ENCODE measurements at regions not wholly inside any gene's neighbourhood (a gene's known extent, or its start where the extent isn't known, plus 50 kb on each side); places are given as distances from the start of the nearest gene placed in this dataset.
"Not testable (repeated sequence)": the region's sequence is repeated elsewhere in the genome, so short reads cannot be mapped to it uniquely, and the experiment has no call there.

- DNase-seq (ENCODE audit: low read depth) = not testable (repeated sequence)
These were observed 814.8 kb upstream of the CITED2 start for GRCh38 chr6:140189263-140189662.

DNA sequence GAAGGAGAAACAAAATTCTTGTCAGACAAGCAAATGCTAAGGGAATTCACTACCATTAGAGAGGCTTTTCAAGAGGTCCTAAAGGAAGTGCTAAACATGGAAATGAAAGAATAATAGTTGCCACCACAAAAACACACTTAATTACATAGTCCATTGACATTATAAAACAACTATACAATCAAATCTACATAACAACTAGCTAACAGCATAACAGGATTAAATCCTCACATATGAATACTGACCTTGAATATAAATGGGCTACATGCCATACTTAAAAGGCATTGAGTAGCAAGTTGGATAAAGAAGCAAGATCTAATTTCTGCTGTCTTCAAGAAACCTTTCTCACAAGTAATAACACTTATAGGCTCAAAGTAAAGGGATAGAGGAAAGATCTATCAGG is 811.5 kb upstream of the CITED2 start:
- no peak for DNase-seq (ENCODE audit: low read depth)

- no peak for DNase-seq (ENCODE audit: low read depth)
These were observed 809.4 kb upstream of the CITED2 start for GRCh38 chr6:140183881-140184280.

- DNase-seq (ENCODE audit: low read depth) = no peak
These were observed 808.4 kb upstream of the CITED2 start for GRCh38 chr6:140182821-140183220.

DNA sequence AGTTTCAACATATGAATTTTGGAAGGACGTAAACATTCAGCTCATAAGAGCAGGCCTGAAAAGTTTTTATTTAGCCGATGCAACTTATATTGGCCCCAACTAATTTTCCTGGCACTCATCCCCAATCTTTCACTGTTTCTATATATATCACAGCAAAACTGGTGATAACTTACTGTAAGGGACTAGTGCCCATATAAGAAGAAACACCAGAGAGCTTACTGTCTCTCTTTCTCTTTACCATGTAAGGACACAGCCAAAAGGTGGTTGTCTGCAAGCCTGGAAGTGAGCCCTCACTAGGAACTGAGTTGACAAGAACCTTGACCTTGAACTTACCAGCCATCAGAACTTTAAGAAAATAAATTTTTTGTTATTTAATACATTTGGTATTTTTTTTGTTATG is 807.4 kb upstream of the CITED2 start:
- no peak for DNase-seq (ENCODE audit: low read depth)

- DNase-seq (ENCODE audit: low read depth) = no peak
These were observed 805.9 kb upstream of the CITED2 start for GRCh38 chr6:140180306-140180705.

GRCh38 chr6:140178935-140179334 is 804.5 kb upstream of the CITED2 start:
- DNase-seq (ENCODE audit: low read depth) = no peak

DNA sequence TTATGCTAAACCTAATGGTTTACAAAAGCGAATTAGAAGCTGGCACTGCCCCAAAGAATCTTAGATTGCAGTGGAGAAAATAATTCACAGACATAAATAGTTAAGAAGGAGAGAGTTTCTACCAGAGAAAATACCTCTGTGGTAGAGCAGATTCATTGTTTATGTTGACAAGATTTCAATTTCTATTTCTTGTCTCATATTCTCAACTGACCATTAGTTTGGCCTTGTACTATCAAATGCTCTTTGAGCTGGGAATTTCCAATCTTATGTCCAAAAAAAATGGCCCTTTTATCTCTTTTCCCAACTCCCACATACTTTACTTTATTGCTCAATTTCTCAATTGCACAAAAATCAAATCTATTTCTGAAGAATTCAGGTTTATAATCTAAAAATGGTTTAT is 804.1 kb upstream of the CITED2 start:
- no peak for DNase-seq (ENCODE audit: low read depth)

DNA sequence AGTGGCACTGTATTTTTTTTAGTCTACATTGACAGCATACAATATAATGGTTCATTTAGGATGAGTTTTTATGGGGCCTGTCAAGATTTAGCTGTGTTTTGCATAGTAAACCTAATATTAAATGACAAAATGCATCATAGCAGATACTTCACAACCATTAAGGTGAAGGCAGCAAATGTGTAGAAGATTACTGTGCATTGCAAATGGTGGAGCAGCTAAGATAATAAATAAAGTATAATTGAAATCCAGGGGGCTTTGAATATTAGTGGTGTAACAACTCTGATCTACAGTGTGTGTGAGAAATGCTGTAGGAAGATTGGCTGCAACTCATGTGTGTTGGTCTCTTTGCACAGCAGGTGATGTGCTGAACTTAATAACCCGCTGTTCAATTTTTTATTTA is 801.9 kb upstream of the CITED2 start:
- DNase-seq (ENCODE audit: low read depth) = no peak

GRCh38 chr6:140175486-140175885 is 801.0 kb upstream of the CITED2 start:
- no peak for DNase-seq (ENCODE audit: low read depth)

- no peak for DNase-seq (ENCODE audit: low read depth)
These were observed 800.1 kb upstream of the CITED2 start for GRCh38 chr6:140174524-140174923.

DNA sequence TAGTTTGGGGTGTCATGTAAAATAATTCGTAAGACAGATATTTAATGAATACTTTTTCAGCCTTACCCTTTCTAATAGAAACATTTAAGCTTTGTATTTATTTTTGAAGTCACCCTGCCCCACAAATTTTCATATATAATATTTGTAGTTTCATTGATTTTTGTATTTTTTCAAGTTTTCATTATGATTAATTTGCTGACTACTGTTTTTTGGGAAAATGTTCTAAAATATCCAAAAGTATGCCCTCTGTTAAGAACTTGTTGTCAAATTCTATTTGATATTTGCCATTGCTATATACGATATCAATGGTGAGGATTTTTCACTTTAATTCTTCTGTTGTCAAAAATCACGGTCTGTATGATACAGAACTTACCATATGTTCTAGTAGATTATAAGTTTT is 793.9 kb upstream of the CITED2 start:
- DNase-seq (ENCODE audit: low read depth) = no peak

DNA sequence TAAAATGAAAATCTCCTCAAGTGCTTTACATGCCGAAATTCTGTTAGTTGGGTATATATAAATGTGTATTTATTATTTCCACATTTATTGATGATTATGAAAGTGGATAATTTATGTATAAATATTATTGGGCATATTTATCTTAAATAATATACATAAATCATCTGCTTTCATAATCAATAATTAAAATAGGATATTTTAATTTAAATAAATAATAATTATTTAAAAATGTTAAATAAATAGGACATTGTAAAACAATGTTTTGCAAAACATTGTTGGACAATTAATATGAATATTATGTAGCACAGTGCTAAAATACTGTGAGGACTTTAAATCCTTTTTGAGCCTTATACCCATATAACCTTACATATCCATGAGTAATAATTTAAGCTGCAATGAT is 786.5 kb upstream of the CITED2 start:
- DNase-seq (ENCODE audit: low read depth) = no peak

DNA sequence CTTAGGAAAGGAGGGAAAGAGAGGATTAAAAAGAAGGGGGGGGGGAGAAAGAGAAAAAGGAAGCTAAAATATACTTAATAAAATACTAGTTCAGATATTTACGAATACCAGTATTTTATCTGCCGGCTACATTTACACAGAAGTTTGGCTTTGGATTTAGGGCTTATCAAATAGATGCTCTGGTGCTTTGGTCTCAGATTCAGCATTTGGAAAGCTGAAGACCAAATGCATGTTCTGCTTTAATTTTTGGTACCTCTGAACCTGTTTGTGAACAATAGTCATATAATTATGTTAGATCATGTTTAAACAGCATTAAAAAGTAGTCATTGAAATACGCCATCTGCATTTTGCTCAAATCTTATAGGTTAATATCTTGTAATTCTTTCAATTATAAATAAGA is 786.0 kb upstream of the CITED2 start:
- no peak for DNase-seq (ENCODE audit: low read depth)

- no peak for DNase-seq (ENCODE audit: low read depth)
These were observed 781.7 kb upstream of the CITED2 start for GRCh38 chr6:140156131-140156530.

- no peak for DNase-seq (ENCODE audit: low read depth)
These were observed 781.1 kb upstream of the CITED2 start for GRCh38 chr6:140155451-140156126.

GRCh38 chr6:140153703-140154102 is 779.3 kb upstream of the CITED2 start:
- DNase-seq (ENCODE audit: low read depth) = no peak

GRCh38 chr6:140147825-140148814 is 773.7 kb upstream of the CITED2 start:
- not testable (repeated sequence) for DNase-seq (ENCODE audit: low read depth)

- no peak for DNase-seq (ENCODE audit: low read depth)
These were observed 766.4 kb upstream of the CITED2 start for GRCh38 chr6:140140891-140141290.

DNA sequence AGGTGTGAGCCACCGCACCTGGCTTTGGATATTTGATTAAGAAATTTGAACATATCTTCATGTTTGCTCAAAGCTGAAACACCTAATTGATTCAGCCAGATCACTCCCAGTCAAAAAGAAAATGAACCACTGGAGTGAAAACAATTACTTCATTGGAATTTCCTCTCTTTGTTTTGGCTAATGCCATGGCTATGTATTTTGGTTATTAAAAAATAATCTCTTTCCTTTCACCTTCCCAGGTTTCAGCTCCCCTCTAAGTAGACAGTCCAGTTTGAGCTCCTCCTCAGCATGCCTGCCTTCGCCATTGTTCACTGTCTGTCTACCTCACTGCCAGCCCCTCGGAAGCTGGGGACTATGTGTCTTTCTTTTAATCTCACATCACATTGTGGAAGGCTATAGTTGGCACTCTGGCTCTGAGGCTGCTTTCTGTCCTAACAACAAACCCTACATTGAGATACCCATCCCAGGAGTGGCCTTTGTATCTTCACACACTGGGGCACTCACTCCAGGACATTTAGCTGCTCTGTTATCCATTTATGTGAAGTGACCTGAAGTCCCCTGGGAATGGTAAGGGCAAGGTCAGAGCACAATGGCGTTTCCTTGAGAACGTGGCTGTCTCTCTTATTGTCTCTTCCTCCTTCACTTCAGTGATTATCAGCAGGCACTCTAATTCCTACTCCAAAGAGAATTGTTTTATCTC is 764.0 kb upstream of the CITED2 start:
- DNase-seq (ENCODE audit: low read depth) = no peak

- no peak for DNase-seq (ENCODE audit: low read depth)
These were observed 759.8 kb upstream of the CITED2 start for GRCh38 chr6:140134224-140134623.

DNA sequence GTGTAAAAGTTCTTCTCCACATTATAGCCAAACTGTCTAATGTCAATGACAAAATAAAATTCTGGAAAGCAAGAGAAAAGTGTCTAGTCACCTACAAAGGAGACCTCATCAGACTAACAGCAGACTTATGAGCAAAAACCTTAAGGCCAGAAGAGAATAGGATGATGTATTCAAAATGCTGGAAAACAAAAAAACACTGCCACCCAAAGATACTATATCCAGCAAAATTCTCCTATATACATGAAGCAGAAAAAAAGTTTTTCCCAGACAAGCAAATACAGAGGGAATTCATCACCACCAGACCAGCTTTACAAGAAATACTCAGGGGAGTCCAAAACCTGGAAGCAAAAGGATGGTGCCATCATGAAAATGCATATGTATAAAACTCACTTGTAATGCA is 755.6 kb upstream of the CITED2 start:
- no peak for DNase-seq (ENCODE audit: low read depth)

- no peak for DNase-seq (ENCODE audit: low read depth)
These were observed 750.0 kb upstream of the CITED2 start for GRCh38 chr6:140124498-140124897.

Data from T-helper 22 cell (primary cell).